T-helper 1 cell treated with Interleukin-12 subunit alpha and Interleukin-12 subunit beta and Interleukin-4 antibody, amounts not matched to agents 30 ng/mL and 1 ng/mL, for 36 hours (primary cell): ENCODE measurements at regions not wholly inside any gene's neighbourhood (a gene's known extent, or its start where the extent isn't known, plus 50 kb on each side); places are given as distances from the start of the nearest gene placed in this dataset.

Experiments
- intact Hi-C: fragments of 100-400 bp; cut with micrococcal nuclease; formaldehyde crosslinking; loops from one replicate; pipeline ENCODE4 v1.15.1; 2024

GRCh38 chr3:95123104-95123503 lies 1060.2 kb downstream of the NSUN3 start:
- intact Hi-C loops: no loop called here

GRCh38 chr3:95134693-95135413 lies 1072.0 kb downstream of the NSUN3 start:
- intact Hi-C loops: no loop called here

GRCh38 chr3:95148107-95148506 lies 1085.2 kb downstream of the NSUN3 start:
- intact Hi-C loops: no loop called here

- intact Hi-C loops: no loop called here
Observed at GRCh38 chr3:95151590-95151989, 1088.7 kb downstream of the NSUN3 start.

- intact Hi-C loops: no loop called here
Observed at GRCh38 chr3:95154766-95155165, 1091.9 kb downstream of the NSUN3 start.

- intact Hi-C loops: no loop called here
Observed at GRCh38 chr3:95162794-95163193, 1099.9 kb downstream of the NSUN3 start.

GRCh38 chr3:95167748-95168147 lies 1104.9 kb downstream of the NSUN3 start:
- intact Hi-C loops: no loop called here

- intact Hi-C loops: no loop called here
Observed at GRCh38 chr3:95168526-95168925, 1105.7 kb downstream of the NSUN3 start.

GRCh38 chr3:95172164-95172943 lies 1109.5 kb downstream of the NSUN3 start:
- intact Hi-C loops: no loop called here

- intact Hi-C loops: no loop called here
Observed at GRCh38 chr3:95177096-95177495, 1114.2 kb downstream of the NSUN3 start.

GRCh38 chr3:95184038-95184437 lies 1121.2 kb downstream of the NSUN3 start:
- intact Hi-C loops: no loop called here

GRCh38 chr3:95189348-95189747 lies 1126.5 kb downstream of the NSUN3 start:
- intact Hi-C loops: no loop called here

GRCh38 chr3:95197661-95198060 lies 1134.8 kb downstream of the NSUN3 start:
- intact Hi-C loops: no loop called here

GRCh38 chr3:95200384-95200783 lies 1137.5 kb downstream of the NSUN3 start:
- intact Hi-C loops: no loop called here

- intact Hi-C loops: no loop called here
Observed at GRCh38 chr3:95210878-95211277, 1148.0 kb downstream of the NSUN3 start.

GRCh38 chr3:95212117-95212516 lies 1149.3 kb downstream of the NSUN3 start:
- intact Hi-C loops: no loop called here

GRCh38 chr3:95215437-95215957 lies 1152.6 kb downstream of the NSUN3 start:
- intact Hi-C loops: no loop called here

GRCh38 chr3:95217661-95218060 lies 1154.8 kb downstream of the NSUN3 start:
- intact Hi-C loops: no loop called here

- intact Hi-C loops: no loop called here
Observed at GRCh38 chr3:95218484-95218883, 1155.6 kb downstream of the NSUN3 start.

- intact Hi-C loops: no loop called here
Observed at GRCh38 chr3:95226437-95226836, 1163.6 kb downstream of the NSUN3 start.

GRCh38 chr3:95227092-95227491 lies 1164.2 kb downstream of the NSUN3 start:
- intact Hi-C loops: no loop called here

GRCh38 chr3:95228416-95228815 lies 1165.6 kb downstream of the NSUN3 start:
- intact Hi-C loops: no loop called here

- intact Hi-C loops: no loop called here
Observed at GRCh38 chr3:95235916-95236315, 1173.1 kb downstream of the NSUN3 start.
